Peyer's patch (tissue), 4 donors: ENCODE measurements at regions not wholly inside any gene's neighbourhood (a gene's known extent, or its start where the extent isn't known, plus 50 kb on each side); places are given as distances from the start of the nearest gene placed in this dataset.

Source experiments
- DNase-seq, 3 donors: peaks; one replicate each; pipeline ENCODE4 v3.0.0-alpha.2; 2017 to 2019
- H3K27ac ChIP-seq, 4 donors: fragments of 200-600 bp; sonication (generic); one replicate each; pipeline ENCODE4 v1.5.1; 2016 to 2019
- H3K27me3 ChIP-seq, 2 donors: fragments of 200-600 bp; sonication (generic); one replicate each; pipeline ENCODE4 v1.5.1; 2019
- H3K36me3 ChIP-seq, 3 donors: fragments of 200-600 bp; sonication (generic); one replicate each; pipeline ENCODE4 v1.5.1; 2016 to 2019
- H3K4me1 ChIP-seq, 4 donors: fragments of 200-600 bp; sonication (generic); one replicate each; pipeline ENCODE4 v1.5.1; 2016 to 2019
- H3K4me3 ChIP-seq, 4 donors: fragments of 200-600 bp; sonication (generic); 1 replicate in 3 of 4; 2 replicates in 1 of 4; pipeline ENCODE4 v1.5.1; 2016 to 2019; ENCODE audit warnings: mild to moderate bottlenecking in 1 of 4
- H3K9me3 ChIP-seq, 4 donors: fragments of 200-600 bp; sonication (generic); one replicate each; pipeline ENCODE4 v1.5.1; 2016 to 2019; ENCODE audit warnings: mild to moderate bottlenecking in 1 of 4
- POLR2A ChIP-seq, 2 donors: fragments of 450-650 bp; IDR thresholded peaks; one replicate each; pipeline ENCODE4 v1.5.1; 2017; ENCODE audit warnings: antibody characterized with exemption in 2 of 2, mild to moderate bottlenecking in 2 of 2, moderate library complexity in 2 of 2
- TF ChIP-seq, protein P1 (sequence below), 6 experiments: fragments of 450-650 bp in 4 of 6; fragments of 200-600 bp in 2 of 6; sonication (generic) in 1 of 6; IDR thresholded peaks; one replicate each; pipeline ENCODE4 v1.5.1; 2017 to 2019; ENCODE audit warnings: antibody characterized with exemption in 6 of 6, mild to moderate bottlenecking in 3 of 6, moderate library complexity in 1 of 6

DNA sequence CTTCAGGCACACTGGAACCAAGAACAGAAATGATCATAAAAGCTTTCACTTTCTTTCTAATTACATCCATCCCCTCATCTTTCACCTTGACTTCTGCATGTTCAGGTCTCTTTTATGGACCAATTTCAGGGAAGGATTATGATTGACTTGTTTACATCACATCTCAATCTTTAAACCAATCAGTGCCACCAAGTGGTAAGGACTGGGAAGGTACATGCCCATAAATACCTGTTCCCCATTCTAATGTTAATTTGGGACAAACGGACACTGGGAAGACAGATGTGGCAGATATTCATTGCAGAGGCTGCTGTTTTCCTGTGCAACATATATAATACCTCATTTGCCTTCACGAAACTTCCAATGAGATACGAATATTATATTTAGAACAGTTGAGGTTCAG is 978.1 kb downstream of the GALC start:
- no peak for DNase-seq
- H3K36me3 ChIP-seq: no peaks in the 10 kb centered on the region
- H3K4me3 ChIP-seq: no peak overlapping the region
- H3K27ac ChIP-seq: no peak overlapping the region
- no peaks in the 10 kb centered on the region for H3K4me1 ChIP-seq
- no peaks in the 10 kb centered on the region for H3K27me3 ChIP-seq
- no peak for TF ChIP-seq POLR2A (IDR thresholded peaks at IDR 0.05)
- TF ChIP-seq, protein P1, sequence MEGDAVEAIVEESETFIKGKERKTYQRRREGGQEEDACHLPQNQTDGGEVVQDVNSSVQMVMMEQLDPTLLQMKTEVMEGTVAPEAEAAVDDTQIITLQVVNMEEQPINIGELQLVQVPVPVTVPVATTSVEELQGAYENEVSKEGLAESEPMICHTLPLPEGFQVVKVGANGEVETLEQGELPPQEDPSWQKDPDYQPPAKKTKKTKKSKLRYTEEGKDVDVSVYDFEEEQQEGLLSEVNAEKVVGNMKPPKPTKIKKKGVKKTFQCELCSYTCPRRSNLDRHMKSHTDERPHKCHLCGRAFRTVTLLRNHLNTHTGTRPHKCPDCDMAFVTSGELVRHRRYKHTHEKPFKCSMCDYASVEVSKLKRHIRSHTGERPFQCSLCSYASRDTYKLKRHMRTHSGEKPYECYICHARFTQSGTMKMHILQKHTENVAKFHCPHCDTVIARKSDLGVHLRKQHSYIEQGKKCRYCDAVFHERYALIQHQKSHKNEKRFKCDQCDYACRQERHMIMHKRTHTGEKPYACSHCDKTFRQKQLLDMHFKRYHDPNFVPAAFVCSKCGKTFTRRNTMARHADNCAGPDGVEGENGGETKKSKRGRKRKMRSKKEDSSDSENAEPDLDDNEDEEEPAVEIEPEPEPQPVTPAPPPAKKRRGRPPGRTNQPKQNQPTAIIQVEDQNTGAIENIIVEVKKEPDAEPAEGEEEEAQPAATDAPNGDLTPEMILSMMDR (IDR thresholded peaks at IDR 0.05): no peak
- no peaks in the 10 kb centered on the region for H3K9me3 ChIP-seq

DNA sequence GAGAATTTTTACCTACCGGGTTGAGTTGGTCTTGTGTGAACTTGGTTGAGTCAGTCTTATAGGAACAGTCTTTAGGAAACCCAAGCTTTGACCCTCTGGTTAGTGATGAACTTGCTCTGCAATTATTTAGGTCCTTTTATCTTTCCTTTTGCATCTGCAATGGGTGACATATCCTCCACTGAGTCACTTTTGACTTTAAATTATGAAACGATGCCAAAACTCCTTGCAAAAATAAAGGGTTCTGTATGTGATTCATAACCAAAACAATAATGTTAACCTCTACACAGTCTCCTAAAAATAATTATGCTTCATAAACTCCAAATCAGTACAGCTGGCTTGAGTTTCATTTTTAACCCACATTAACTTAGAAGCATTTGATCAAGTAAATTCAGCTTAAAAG is 979.4 kb downstream of the GALC start:
- TF ChIP-seq, protein P1 (IDR thresholded peaks at IDR 0.05): no peak
- TF ChIP-seq POLR2A (IDR thresholded peaks at IDR 0.05): no peak

DNA sequence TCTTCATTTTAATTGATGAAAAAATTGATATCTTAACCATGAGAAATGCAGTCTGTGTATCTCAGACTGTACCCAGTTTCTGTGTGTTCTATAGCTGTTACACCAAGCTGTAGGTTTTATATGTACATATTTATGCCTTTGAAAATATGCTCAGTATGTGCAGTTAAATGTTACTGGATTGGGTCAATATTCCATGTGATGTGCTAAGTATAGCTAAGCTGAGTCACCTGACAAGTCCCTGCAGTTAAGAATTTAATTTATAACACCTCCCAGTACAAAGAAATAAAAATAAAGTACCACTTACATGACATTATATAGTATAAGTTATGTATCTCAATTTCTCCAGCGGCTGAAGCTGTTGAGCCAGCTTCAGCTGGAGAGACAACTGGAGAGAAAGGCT is 984.0 kb downstream of the GALC start:
- no peak overlapping the region for H3K27ac ChIP-seq
- H3K27me3 ChIP-seq: no peaks in the 10 kb centered on the region
- no peaks in the 10 kb centered on the region for H3K36me3 ChIP-seq
- no peaks in the 10 kb centered on the region for H3K9me3 ChIP-seq
- TF ChIP-seq POLR2A (IDR thresholded peaks at IDR 0.05): no peak
- TF ChIP-seq, protein P1 (IDR thresholded peaks at IDR 0.05): no peak
- DNase-seq: no peak
- H3K4me1 ChIP-seq: no peaks in the 10 kb centered on the region
- no peak overlapping the region for H3K4me3 ChIP-seq

More for the DNA sequence above, 979.4 kb downstream of the GALC start:
- Histone ChIP-seq H3K4me1 (no peaks in the 10 kb centered on the region), H3K36me3 (no peaks in the 10 kb centered on the region), H3K27ac (no peak overlapping the region), H3K27me3 (no peaks in the 10 kb centered on the region), H3K9me3 (no peaks in the 10 kb centered on the region), H3K4me3 (no peak overlapping the region)
- DNase-seq: no peak

DNA sequence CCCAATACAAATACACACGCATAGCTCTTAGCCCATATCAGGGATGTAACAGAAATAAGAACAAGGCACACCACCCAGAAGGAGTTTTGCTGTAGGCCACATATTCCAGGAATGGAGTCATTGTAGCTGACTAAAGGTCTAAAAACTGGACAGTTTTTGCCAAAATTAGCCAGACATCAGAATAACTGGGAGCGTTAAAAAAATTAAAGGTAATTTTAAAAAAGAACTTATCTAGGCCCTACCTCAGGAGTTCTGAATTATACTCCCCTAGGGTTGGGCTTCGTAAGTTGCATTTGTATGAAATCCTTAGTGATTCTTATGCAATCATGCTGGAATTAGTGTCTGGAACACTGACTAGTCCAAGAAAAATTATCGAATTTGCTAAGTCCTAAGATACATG is 987.7 kb downstream of the GALC start:
- Histone ChIP-seq H3K36me3 (no peaks in the 10 kb centered on the region), H3K27ac (no peak overlapping the region), H3K4me1 (no peaks in the 10 kb centered on the region), H3K27me3 (no peaks in the 10 kb centered on the region), H3K9me3 (no peaks in the 10 kb centered on the region), H3K4me3 (no peak overlapping the region)
- TF ChIP-seq POLR2A (IDR thresholded peaks at IDR 0.05): no peak
- TF ChIP-seq, protein P1 (IDR thresholded peaks at IDR 0.05): no peak
- DNase-seq: no peak

DNA sequence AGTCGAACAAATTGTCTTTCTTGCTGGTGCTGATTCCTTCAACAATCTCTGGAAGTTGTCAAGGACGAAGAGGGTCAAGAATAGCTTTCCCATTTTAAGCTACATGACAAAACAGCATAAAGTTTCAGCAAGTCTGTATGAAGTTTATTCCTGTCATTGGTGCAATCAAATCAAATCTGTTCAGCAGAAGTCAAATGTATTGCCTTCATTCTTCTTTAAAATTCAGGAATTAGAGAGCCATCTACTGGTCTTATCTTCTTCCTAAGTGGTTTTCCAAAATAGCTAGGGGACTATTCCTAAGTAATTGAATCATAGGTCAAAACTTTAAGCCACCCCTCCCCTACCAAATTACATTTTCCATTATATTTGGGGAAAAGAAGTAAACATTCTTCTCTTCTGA is 990.2 kb downstream of the GALC start:
- no peak overlapping the region for H3K27ac ChIP-seq
- DNase-seq: no peak
- no peaks in the 10 kb centered on the region for H3K4me1 ChIP-seq
- H3K4me3 ChIP-seq: no peak overlapping the region
- H3K36me3 ChIP-seq: no peaks in the 10 kb centered on the region
- TF ChIP-seq POLR2A (IDR thresholded peaks at IDR 0.05): no peak
- TF ChIP-seq, protein P1 (IDR thresholded peaks at IDR 0.05): no peak
- no peaks in the 10 kb centered on the region for H3K9me3 ChIP-seq
- no peaks in the 10 kb centered on the region for H3K27me3 ChIP-seq

DNA sequence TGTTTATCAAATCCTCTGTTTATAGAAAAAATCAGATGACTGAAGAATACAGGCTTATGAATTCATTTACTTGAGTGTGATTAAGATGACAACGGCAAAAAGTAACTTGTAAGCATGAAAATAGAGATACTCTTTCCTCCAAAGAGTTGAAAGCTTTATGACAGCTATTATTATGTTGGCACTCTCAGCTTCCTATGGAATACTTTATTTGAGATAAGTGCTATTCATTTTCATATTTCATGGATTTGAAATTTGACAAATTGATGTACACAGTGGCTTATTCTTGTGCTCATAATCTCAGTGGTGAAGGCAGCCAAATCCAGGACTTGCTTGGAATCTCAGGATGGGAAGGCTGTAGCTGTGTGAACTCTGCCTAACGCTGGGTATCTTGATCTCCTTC is 991.6 kb downstream of the GALC start:
- no peaks in the 10 kb centered on the region for H3K4me1 ChIP-seq
- no peaks in the 10 kb centered on the region for H3K9me3 ChIP-seq
- no peak overlapping the region for H3K4me3 ChIP-seq
- no peaks in the 10 kb centered on the region for H3K36me3 ChIP-seq
- no peak overlapping the region for H3K27ac ChIP-seq
- TF ChIP-seq, protein P1 (IDR thresholded peaks at IDR 0.05): no peak
- TF ChIP-seq POLR2A (IDR thresholded peaks at IDR 0.05): no peak
- H3K27me3 ChIP-seq: no peaks in the 10 kb centered on the region
- DNase-seq: no peak
